ENCODE measurements at regions not wholly inside any gene's neighbourhood (a gene's known extent, or its start where the extent isn't known, plus 50 kb on each side); places are given as distances from the start of the nearest gene placed in this dataset.

GRCh38 chr9:80964374-80964773 lies 725.0 kb downstream of the TLE1 start:
- TF ChIP-seq TAF1 (IDR thresholded peaks at IDR 0.05; ENCODE audit: borderline replicate concordance, insufficient read depth, low read length) = no peak
- TF ChIP-seq, protein P1, sequence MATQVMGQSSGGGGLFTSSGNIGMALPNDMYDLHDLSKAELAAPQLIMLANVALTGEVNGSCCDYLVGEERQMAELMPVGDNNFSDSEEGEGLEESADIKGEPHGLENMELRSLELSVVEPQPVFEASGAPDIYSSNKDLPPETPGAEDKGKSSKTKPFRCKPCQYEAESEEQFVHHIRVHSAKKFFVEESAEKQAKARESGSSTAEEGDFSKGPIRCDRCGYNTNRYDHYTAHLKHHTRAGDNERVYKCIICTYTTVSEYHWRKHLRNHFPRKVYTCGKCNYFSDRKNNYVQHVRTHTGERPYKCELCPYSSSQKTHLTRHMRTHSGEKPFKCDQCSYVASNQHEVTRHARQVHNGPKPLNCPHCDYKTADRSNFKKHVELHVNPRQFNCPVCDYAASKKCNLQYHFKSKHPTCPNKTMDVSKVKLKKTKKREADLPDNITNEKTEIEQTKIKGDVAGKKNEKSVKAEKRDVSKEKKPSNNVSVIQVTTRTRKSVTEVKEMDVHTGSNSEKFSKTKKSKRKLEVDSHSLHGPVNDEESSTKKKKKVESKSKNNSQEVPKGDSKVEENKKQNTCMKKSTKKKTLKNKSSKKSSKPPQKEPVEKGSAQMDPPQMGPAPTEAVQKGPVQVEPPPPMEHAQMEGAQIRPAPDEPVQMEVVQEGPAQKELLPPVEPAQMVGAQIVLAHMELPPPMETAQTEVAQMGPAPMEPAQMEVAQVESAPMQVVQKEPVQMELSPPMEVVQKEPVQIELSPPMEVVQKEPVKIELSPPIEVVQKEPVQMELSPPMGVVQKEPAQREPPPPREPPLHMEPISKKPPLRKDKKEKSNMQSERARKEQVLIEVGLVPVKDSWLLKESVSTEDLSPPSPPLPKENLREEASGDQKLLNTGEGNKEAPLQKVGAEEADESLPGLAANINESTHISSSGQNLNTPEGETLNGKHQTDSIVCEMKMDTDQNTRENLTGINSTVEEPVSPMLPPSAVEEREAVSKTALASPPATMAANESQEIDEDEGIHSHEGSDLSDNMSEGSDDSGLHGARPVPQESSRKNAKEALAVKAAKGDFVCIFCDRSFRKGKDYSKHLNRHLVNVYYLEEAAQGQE (IDR thresholded peaks at IDR 0.05; ENCODE audit: insufficient read depth in 1 of 2, low read depth in 2 of 2, low read length in 2 of 2) = no peak
- no peak for TF ChIP-seq SIN3A (IDR thresholded peaks at IDR 0.05; ENCODE audit: borderline replicate concordance, insufficient read depth, low read length)
- TF ChIP-seq POLR2AphosphoS5 (IDR thresholded peaks at IDR 0.05; ENCODE audit: low read depth, low read length) = no peak
- no peak for TF ChIP-seq FOXP2 (optimal IDR thresholded peaks at IDR 0.05; ENCODE audit: borderline replicate concordance, extremely low read depth, extremely low read length, insufficient read depth)

GRCh38 chr9:80957801-80958200 lies 731.5 kb downstream of the TLE1 start:
- no peak for TF ChIP-seq TAF1 (IDR thresholded peaks at IDR 0.05; ENCODE audit: borderline replicate concordance, insufficient read depth, low read length)
- TF ChIP-seq SIN3A (IDR thresholded peaks at IDR 0.05; ENCODE audit: borderline replicate concordance, insufficient read depth, low read length) = no peak
- TF ChIP-seq POLR2AphosphoS5 (IDR thresholded peaks at IDR 0.05; ENCODE audit: low read depth, low read length) = no peak
- TF ChIP-seq, protein P1 (IDR thresholded peaks at IDR 0.05; ENCODE audit: insufficient read depth in 1 of 2, low read depth in 2 of 2, low read length in 2 of 2) = no peak
- TF ChIP-seq FOXP2 (optimal IDR thresholded peaks at IDR 0.05; ENCODE audit: borderline replicate concordance, extremely low read depth, extremely low read length, insufficient read depth) = no peak

GRCh38 chr9:80954521-80954920 lies 734.8 kb downstream of the TLE1 start:
- TF ChIP-seq POLR2AphosphoS5 (IDR thresholded peaks at IDR 0.05; ENCODE audit: low read depth, low read length) (no peak), TAF1 (IDR thresholded peaks at IDR 0.05; ENCODE audit: borderline replicate concordance, insufficient read depth, low read length) (no peak), FOXP2 (optimal IDR thresholded peaks at IDR 0.05; ENCODE audit: borderline replicate concordance, extremely low read depth, extremely low read length, insufficient read depth) (no peak), SIN3A (IDR thresholded peaks at IDR 0.05; ENCODE audit: borderline replicate concordance, insufficient read depth, low read length) (no peak)
- TF ChIP-seq, protein P1 (IDR thresholded peaks at IDR 0.05; ENCODE audit: insufficient read depth in 1 of 2, low read depth in 2 of 2, low read length in 2 of 2) = no peak

DNA sequence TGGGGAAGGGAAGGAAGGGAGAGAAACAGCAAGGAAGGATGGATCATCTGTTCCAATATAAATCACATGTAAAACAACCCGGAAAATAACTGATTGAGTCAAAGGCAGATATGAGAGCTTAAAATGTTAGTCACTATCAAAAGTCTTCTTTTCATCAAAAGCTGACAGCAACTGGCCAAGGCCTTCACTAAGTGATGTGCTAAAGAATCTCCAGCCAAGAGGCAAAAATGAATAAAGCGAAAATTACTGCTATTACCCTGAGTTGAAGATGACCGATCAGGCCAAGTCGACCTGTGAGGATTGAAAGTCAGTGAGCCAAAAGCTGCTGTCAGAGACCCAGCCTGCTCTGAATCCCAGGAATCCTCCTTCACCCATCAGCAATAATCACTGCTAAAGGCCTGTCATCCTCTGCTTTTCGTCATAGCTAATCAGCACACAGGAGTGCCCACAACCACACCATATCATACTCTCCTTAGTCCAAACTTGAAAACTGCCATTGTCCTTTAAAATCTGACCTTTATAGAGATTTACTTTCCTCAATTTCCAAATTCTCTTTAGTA lies 736.9 kb downstream of the TLE1 start:
- TF ChIP-seq POLR2AphosphoS5 (IDR thresholded peaks at IDR 0.05; ENCODE audit: low read depth, low read length) (no peak), FOXP2 (optimal IDR thresholded peaks at IDR 0.05; ENCODE audit: borderline replicate concordance, extremely low read depth, extremely low read length, insufficient read depth) (no peak), TAF1 (IDR thresholded peaks at IDR 0.05; ENCODE audit: borderline replicate concordance, insufficient read depth, low read length) (no peak), SIN3A (IDR thresholded peaks at IDR 0.05; ENCODE audit: borderline replicate concordance, insufficient read depth, low read length) (no peak)
- TF ChIP-seq, protein P1 (IDR thresholded peaks at IDR 0.05; ENCODE audit: insufficient read depth in 1 of 2, low read depth in 2 of 2, low read length in 2 of 2) = no peak
